ENCODE measurements at regions not wholly inside any gene's neighbourhood (a gene's known extent, or its start where the extent isn't known, plus 50 kb on each side); places are given as distances from the start of the nearest gene placed in this dataset.
A peak's percentile ranks its signal among the peaks of the same experiment; 100 is the strongest.

- no peak for DNase-seq
These were observed 172.3 kb upstream of the TBCA start for GRCh38 chr5:77948476-77948875.

DNA sequence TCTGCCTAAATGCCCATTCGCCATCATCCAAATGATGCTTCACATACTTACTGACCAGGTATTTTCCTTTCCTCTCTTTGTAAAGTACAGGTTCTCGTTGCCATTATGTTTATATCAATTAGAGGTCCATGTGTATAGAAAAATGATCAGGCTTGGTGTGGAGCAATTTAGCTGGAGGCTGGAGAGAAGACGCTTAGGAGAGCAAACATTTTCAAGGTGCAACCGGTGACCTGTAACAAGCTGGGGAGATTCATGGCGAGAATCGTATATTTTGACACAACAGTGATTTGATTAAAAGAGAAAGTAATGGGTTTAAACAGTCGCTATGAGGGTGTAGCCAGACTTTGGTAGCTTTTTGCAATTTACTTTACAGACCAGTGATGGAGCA lies 170.9 kb upstream of the TBCA start:
- no peak for DNase-seq

DNA sequence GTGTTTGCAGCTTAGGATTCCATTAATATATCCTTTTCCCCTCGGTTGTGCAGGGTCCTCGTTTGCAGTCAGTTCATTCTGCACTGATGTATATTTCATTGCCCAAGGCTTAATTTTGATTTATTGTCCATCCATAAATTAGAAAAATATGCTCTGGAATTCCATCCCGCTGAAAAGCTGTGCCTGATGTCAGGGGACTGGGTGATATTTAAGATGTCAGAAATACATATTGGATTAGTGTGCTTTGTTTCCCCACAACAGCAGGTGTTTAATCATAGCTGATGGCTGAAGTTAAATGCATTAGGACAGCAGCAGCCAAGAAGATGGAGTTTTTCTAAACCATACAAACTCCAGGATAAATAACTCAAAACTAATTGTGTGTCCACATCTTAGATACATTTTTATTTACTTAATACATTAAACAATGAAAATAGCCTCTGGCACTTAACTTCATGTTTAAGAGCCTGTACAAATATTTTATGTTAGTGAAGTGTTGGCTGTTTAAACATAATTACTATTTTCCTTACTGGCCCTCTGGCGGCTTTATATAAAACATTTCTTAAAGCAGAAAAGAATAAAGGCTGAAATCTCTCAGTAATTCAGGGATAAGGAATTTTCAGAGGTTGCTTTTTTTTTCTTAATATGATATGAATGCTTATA lies 170.4 kb upstream of the TBCA start:
- no peak for DNase-seq

DNA sequence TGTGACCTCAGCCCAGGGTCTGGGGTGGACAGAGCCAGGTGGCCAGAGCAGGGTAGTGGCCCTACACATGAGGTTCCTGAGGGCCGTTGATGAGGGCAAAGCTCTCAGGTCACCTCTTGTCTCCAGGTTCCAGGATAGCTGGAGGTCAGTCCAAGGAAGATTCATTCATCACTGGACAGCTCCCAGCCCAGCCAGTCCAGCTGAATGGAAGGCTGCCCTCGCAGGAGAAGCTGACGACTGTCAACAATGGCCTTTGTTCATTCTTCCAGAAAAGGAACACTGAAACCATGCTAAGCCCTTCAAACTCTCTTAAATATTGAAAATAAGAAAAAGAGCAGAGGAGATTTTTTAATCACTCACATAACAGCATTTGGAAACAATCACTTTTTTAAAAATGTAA lies 169.7 kb upstream of the TBCA start:
- no peak for DNase-seq

- no peak for DNase-seq
These were observed 168.7 kb upstream of the TBCA start for GRCh38 chr5:77944757-77945340.

DNA sequence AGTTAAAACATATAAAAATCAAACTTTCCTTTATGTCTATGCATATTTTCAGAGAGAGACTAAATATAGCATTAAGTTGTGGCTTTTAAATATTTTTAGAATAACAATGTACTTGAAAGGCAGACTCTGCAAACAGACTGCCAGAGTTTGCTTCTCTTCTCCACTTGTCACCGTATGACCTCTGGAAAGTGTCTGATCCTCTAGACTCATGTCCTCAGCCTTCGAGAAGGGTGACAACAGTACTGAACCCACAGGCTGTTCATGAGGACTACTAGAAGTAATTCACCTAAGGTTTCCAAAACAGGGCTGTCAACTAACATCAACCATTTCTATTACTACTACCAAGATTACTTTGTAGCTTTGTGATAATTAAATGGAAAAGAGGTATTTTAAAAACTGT lies 167.7 kb upstream of the TBCA start:
- DNase-seq = no peak

DNA sequence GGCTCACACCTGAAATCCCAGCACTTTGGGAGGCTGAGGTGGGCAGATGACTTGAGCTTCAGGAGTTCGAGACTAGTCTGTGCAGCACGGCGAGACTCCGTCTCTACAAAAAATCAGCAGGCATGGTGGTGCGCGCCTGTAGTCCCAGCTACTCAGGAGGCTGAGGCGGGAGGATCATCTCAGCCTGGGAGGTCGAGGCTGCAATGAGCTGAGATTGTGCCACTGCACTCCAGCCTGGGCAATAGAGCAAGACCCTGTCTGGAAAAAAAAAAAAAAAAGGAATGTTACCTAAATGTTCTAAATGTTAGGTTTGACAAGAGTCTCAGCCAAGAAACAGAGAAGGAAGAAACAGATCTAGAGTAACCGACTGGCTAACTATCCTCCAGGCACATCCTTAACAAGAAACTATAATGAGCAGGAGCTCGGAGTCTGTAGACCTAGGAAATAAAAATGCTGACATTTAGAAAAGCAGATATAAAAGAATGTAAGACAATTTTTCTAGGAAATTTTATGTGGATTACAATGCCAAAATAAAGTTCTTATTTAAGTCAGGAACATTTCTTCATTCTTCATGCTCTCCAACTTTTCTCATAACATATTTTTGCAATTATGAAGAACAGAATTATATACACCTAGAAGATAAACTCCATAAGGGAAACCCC lies 166.6 kb upstream of the TBCA start:
- no peak for DNase-seq

- peak in 1 of 2 donors; percentile 3 for DNase-seq
These were observed 161.1 kb upstream of the TBCA start for GRCh38 chr5:77937015-77937908.

GRCh38 chr5:77936365-77936693 lies 160.2 kb upstream of the TBCA start:
- no peak for DNase-seq

GRCh38 chr5:77935506-77936364 lies 159.6 kb upstream of the TBCA start:
- DNase-seq = peak; percentile 3 to 33

DNA sequence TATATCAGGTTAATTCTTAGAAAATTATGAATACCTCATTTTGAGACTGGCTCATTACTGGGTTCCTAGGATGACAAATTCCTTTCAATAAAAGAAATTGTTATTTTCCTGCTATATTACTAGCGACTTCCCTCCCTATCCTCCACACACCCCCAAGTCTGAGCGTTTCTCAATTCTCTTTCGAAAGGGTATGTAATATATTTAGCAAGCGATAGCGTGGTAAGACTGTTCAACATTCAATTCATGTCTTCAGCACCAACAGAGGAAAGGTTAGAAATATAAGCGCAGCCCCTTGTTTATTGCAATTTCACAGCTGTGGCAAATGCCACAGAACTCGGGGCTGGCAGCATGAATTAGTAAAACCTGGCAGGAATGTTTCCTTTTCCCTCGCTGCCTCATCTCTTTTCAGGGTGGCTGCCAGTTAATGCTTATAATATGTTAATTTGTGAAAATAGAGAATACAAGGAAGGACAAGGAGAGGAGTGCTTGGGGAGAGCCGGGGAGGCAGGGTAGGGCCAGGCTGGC lies 152.7 kb upstream of the TBCA start:
- DNase-seq = no peak

DNA sequence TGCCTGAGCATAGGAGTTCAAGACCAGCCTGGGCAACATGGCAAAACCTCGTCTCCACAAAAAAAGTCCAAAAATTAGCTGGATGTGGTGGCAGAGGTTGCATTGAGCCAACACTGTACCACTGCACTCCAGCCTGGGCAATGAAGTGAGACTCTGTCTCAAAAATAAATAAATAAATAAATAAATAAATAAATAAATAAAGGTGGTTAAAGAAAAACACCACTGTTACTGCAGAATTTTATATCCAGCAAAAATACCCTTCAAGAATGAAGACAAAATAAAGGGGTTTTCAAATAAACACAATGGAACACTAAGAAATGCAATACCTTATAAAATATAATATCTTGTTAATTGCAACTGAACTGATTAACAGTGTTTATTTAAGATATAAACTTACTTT lies 150.2 kb upstream of the TBCA start:
- no peak for DNase-seq

GRCh38 chr5:77925503-77925902 lies 149.4 kb upstream of the TBCA start:
- no peak for DNase-seq

DNA sequence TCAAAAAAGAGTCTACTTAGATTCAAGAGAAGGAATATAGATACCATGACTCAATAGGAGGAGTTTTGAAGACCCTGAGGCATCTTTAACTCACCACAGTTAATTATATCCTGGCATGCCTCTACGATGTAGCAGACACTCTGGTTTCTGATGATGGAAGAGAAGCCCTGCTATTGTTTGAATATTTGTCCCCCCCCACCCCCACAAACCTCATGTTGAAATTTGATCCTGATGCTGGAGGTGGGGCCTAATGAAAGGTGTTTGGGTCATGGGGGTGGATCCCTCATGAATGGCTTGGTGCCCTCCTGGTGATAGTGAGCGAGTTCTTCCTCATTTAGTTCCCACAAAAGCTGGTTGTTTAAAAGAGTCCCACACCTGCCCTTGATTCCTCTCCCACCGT lies 147.9 kb upstream of the TBCA start:
- DNase-seq = no peak

DNA sequence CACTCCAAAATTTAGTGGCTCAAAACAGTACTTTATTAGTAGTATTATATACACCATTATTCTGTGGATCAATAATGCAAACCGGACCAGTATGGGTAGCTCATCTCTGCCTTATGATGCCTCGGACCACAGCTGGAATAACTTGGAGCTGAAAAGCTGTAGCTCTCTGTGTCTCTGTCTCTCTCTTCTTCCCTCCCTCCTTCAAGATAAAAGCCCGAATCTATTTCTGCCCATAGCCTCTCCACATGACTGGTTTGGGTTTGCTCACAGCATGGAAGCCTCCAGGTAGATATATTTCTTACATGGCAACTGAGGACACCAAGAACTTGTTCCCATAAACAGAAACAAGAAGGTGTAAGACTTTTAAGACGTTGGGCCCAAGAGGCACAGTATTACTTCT lies 147.5 kb upstream of the TBCA start:
- DNase-seq = no peak

GRCh38 chr5:77921094-77921768 lies 145.1 kb upstream of the TBCA start:
- no peak for DNase-seq

DNA sequence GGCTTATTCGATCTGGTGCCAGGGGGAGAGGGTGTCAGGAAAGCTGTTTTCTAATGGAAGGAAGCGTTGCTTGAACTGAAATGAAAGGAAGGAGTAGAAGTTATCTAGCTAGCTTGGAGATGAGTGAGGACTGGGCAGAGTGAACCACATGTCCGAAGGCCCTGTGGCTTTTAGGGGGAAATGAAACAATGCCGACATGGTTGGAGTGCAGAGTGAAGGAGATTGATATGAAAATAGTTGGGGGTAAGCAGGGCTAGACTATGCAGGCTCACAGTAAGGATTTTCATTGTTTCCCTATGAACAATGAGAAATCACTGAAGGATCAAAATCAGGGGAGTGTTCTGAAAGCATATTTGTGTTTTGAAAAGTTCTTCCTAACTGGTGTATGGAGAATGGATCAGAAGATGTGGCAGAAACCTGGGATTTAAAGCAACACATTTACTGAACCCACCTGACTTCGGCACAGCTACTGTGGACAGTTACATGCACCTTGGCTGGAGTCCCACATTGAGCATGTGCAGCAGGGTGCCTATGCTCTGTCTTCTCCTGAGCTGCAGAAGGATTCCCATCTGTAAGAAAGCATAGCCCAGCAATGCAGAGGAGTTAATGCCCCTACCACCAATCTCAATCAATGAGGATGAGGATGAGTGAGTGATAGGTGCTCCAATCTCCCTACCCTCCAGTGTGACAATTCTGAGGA lies 144.4 kb upstream of the TBCA start:
- DNase-seq = no peak

DNA sequence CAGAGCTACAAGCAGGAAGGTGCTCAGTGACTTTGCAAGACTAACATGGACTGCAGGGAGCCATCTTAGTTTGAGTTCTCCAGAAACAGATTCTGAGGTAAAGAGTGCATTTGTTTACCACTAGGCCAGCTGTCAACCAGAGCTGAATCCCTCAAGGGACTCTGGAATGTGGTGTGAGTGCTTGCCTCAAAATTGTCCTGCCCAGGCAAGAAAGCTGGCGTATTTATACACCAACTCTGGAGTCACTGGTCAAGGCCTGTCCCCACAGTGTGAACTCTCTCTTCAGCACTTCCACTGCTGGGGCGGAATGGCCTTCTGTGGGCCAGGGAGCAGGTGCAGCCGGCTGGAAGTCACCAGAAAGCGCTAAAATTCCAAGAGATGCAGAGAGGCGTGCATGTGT lies 139.2 kb upstream of the TBCA start:
- DNase-seq = no peak

- no peak for DNase-seq
These were observed 136.6 kb upstream of the TBCA start for GRCh38 chr5:77912721-77913120.

- DNase-seq = no peak
These were observed 134.6 kb upstream of the TBCA start for GRCh38 chr5:77910602-77911188.

DNA sequence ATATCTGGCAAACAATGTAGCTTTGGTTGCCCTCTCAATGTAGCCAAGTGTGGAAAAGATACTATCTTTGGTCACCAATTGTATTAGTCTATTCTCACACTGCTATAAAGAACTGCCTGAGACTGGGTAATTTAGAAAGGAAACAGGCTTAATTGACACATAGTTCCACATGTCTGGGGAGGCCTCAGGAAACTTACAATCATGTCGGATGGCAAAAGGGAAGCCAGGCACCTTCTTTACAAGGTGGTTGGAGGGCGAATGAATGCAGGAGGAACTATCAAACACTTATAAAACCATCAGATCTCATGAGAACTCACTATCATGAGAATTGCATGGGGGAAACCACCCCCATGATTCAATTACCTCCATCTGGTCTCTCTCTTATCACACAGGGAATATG lies 133.1 kb upstream of the TBCA start:
- no peak for DNase-seq
